ENCODE measurements at regions not wholly inside any gene's neighbourhood (a gene's known extent, or its start where the extent isn't known, plus 50 kb on each side); places are given as distances from the start of the nearest gene placed in this dataset.

GRCh38 chr4:95674521-95674981 is 125.8 kb upstream of the UNC5C start:
- TF ChIP-seq USF1 (IDR thresholded peaks at IDR 0.05; ENCODE audit: borderline replicate concordance, extremely low read length, insufficient read depth, low read depth, low read length) (no peak), NFYB (IDR thresholded peaks at IDR 0.05; ENCODE audit: insufficient read depth, low read depth, low read length) (no peak), MAX (IDR thresholded peaks at IDR 0.05; ENCODE audit: low read depth, low read length) (no peak), RB1 (IDR thresholded peaks at IDR 0.05; ENCODE audit: borderline replicate concordance) (no peak), CREM (IDR thresholded peaks at IDR 0.05; ENCODE audit: low read depth) (no peak), ZNF274 (IDR thresholded peaks at IDR 0.05; ENCODE audit: insufficient read depth, insufficient read length) (no peak), BACH1 (IDR thresholded peaks at IDR 0.05; ENCODE audit: borderline replicate concordance) (no peak), BCL3 (IDR thresholded peaks at IDR 0.05; ENCODE audit: borderline replicate concordance, insufficient read depth, low read depth, low read length, poor library complexity, severe bottlenecking) (no peak), E4F1 (IDR thresholded peaks at IDR 0.05; ENCODE audit: borderline replicate concordance, partially characterized antibody) (no peak), STAT3 (IDR thresholded peaks at IDR 0.05; ENCODE audit: low read depth, low read length) (no peak), HCFC1 (IDR thresholded peaks at IDR 0.05; ENCODE audit: low read length) (no peak), ASH2L (IDR thresholded peaks at IDR 0.05; ENCODE audit: borderline replicate concordance, low read depth) (no peak), GABPA (IDR thresholded peaks at IDR 0.05; ENCODE audit: low read depth) (no peak)
- TF ChIP-seq, protein P1, sequence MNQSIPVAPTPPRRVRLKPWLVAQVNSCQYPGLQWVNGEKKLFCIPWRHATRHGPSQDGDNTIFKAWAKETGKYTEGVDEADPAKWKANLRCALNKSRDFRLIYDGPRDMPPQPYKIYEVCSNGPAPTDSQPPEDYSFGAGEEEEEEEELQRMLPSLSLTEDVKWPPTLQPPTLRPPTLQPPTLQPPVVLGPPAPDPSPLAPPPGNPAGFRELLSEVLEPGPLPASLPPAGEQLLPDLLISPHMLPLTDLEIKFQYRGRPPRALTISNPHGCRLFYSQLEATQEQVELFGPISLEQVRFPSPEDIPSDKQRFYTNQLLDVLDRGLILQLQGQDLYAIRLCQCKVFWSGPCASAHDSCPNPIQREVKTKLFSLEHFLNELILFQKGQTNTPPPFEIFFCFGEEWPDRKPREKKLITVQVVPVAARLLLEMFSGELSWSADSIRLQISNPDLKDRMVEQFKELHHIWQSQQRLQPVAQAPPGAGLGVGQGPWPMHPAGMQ (IDR thresholded peaks at IDR 0.05; ENCODE audit: borderline replicate concordance): no peak
- CTCF ChIA-PET: no interaction called here

More at GRCh38 chr4:95674521-95674981, 125.8 kb upstream of the UNC5C start:
- Histone ChIP-seq H3K79me2 (ENCODE audit: control insufficient read depth, insufficient read depth, low read length) (no peaks in the 10 kb centered on the region), H3K9me3 (replicated peaks; ENCODE audit: control insufficient read depth, insufficient read depth, low read length) (no peaks in the 10 kb centered on the region), H4K20me1 (ENCODE audit: control insufficient read depth, insufficient read depth) (no peaks in the 10 kb centered on the region), H3K4me2 (ENCODE audit: control insufficient read depth, insufficient read depth) (no peak overlapping the region), H3K9ac (ENCODE audit: control insufficient read depth, insufficient read depth, low read length) (no peak overlapping the region), H3K27me3 (replicated peaks in 1 of 2; ENCODE audit: control insufficient read depth in 2 of 2, insufficient read depth in 2 of 2, low read length in 1 of 2) (no peaks in the 10 kb centered on the region), H3K27ac (ENCODE audit: control insufficient read depth, insufficient read depth) (no peak overlapping the region), H2AFZ (ENCODE audit: control insufficient read depth, low read depth, low read length) (no peak overlapping the region), H3K36me3 (ENCODE audit: control insufficient read depth in 2 of 2, insufficient read depth in 2 of 2, low read length in 1 of 2) (no peaks in the 10 kb centered on the region), H3K4me3 (no peak overlapping the region), H3K4me1 (ENCODE audit: control insufficient read depth, insufficient read depth, low read length) (no peaks in the 10 kb centered on the region)
- WGBS (ENCODE audit: insufficient coverage, insufficient replicate concordance, low lambda C conversion rate, missing lambda C conversion rate): 8% methylated on average over 2 of the region's 2 CpGs
- no TSS peak for BruUV-seq (replicated peaks)
- in situ Hi-C loops (cut with MboI) (no loop called here), intact Hi-C loops (cut with micrococcal nuclease; ENCODE audit: unreplicated experiment) (no loop called here)
- FAIRE-seq (no peak), DNase-seq (ENCODE audit: low read depth, low spot score) (no peak), ATAC-seq (no peak)
- SMC1A ChIA-PET (ENCODE audit: uncharacterized antibody, unreplicated experiment): no interaction called here
- POLR2A ChIA-PET: no interaction called here
- RAD21 ChIA-PET (ENCODE audit: unreplicated experiment): no interaction called here

Measured in GM12878 (cell line).